ENCODE measurements at regions not wholly inside any gene's neighbourhood (a gene's known extent, or its start where the extent isn't known, plus 50 kb on each side); places are given as distances from the start of the nearest gene placed in this dataset.

- TF ChIP-seq POLR2A (IDR thresholded peaks at IDR 0.05; ENCODE audit: low read length) (no peak), GATA1 (IDR thresholded peaks at IDR 0.05; ENCODE audit: low read depth, low read length) (no peak)
These were observed 195.7 kb upstream of the IPO5 start for GRCh38 chr13:97757807-97758206.

Data from erythroblast (primary cell).